CD4-positive, alpha-beta T cell treated with Interferon gamma for 1 hour (primary cell): ENCODE measurements at regions not wholly inside any gene's neighbourhood (a gene's known extent, or its start where the extent isn't known, plus 50 kb on each side); places are given as distances from the start of the nearest gene placed in this dataset.

Experiments
- DNase-seq: peaks from one replicate; pipeline ENCODE4 v3.0.0-alpha.2; 2020

DNA sequence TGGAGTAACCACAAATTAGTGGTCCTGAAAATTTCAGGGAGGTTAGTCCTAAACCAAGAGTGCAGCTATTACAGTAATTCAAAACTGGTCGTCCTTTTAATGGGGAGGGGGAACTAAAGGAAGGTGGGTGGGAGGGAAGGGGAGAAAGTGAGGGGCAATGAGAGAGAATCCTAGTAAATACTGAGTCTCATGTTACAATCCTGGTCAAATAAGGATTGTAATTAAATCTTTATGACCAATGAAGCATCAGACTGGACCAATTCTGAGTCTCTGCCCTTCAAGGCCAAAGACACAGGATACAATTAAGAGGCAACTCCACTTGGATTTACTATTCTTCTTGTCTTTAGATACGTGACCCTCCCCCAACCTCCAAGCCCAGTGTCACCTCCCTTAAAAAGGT is 262.9 kb downstream of the BCL11A start:
- DNase-seq, result no peak

DNA sequence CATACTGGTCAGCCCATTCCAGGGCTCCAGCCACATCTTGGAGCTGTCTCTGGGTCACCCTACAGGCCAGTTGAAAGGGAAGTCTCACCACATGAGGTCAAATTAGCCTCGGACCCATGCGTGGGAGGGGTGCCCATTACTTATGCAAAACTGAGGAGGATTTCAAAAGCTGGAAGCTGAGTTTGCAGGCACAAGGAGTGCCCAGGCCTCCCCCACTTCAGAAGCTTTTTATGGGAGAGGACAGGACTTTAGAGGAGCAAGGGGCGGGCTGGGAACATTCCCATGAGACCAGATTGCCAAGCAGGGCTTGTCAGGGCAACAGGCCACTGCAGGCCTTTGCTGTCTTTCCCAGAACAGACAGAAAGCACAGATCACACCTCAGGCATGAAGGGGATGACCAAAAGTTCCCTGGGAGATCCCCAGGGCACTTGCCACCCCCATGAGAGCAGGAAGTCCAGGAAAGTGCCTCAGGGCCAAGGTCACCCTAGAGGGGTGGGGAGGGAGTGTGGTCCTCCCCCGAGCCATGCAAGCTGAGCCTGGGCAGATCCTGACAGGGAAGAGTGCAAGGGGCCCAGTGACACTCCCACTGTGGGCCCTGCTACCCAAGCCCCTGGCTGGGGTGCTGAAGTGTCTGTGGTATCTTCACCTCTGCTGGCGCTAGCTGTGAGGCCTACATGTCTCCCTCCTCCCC is 267.7 kb downstream of the BCL11A start:
- DNase-seq, result no peak

DNA sequence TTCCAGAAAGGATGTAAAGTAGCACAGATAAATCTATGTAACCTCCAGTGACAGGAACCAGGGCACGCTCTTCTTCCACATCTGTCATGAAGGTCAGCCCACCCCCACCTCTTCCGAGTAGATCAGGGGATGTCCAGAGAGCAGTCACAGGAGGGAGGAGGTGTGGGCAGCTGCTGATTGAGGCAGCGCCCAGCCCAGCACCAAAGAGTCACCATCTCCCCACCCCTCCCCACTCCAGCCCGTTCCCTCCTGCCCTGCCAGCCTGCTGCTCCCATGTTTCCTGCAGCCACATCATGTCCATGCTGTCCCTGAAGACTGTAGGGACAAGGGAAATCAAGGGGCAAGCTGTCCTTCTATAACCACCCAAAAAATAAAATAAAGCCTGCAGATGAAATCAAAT is 269.8 kb downstream of the BCL11A start:
- DNase-seq, result no peak

DNA sequence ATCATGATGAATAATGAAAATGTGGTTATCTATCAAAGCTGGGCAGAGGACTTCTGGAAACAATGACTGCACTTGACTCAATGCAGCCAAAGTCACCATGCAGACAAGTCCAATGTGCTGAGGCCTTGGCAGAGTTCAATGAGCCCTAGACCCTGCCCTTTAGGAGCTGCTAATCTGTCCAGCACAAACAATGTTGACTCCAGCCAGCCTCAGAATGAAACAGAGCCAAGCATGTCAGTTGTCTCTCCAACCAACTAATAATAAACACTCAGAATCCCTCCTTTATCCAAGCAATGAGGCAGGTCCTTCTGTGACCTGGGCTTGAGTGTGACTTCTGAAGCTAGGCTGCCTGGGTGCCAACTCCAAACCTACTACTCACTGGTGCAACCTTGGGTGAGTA is 270.6 kb downstream of the BCL11A start:
- no peak for DNase-seq

DNA sequence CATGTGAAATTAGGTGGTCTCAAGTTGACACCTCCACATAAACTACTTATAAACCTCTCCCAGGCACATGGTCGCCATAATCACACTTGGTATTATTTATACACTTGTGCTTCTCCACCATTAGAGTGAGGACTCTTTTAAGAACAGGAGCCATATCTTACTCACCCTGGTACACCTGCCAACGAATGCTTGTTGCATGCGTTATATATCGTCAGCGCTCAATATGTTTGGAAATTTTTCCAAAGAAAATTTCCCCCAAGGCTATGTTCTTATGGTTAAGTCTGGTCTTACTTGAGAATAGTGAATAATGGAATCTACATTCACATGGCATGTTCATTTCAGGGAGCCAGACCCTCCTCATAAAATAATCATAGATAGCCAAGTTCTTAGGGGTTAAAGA is 271.7 kb downstream of the BCL11A start:
- DNase-seq, result no peak

DNA sequence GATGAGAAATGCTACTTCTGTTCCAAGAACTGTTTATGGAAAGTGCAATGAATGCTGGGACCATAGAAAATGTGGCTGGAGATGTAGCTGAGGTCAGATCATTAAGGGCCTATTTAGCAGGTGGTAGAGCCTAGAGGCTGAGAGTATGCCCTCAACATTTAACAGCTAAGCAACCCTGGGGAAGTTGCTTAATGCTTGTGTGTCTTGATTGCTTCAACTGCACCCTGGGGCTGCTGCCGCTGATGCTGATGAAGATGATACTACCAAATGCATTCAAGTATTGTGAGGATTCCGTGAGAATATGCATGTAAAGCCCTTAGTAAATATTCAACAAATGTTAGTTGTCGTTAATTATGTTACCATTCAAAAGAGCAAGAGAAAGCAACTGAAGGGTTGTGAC is 273.2 kb downstream of the BCL11A start:
- DNase-seq, result no peak

DNA sequence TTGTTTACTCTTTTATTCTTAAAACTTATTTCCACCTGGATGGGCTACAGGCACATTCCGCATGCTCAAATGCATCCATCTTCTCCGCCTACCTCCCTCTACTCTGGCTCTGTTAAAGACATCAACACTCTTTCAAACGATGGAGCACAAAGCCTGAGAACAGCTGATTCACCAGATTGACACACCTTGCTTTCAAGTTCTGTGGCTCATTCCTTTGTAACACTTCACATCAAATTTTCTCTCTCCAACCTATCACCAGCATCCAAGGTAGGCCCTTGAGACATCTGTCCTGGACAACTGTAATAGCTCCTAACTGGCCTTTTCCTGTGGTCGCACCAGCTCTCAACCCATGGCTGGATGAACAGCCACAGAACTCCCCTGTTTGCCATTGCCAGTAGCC is 274.5 kb downstream of the BCL11A start:
- no peak for DNase-seq

DNA sequence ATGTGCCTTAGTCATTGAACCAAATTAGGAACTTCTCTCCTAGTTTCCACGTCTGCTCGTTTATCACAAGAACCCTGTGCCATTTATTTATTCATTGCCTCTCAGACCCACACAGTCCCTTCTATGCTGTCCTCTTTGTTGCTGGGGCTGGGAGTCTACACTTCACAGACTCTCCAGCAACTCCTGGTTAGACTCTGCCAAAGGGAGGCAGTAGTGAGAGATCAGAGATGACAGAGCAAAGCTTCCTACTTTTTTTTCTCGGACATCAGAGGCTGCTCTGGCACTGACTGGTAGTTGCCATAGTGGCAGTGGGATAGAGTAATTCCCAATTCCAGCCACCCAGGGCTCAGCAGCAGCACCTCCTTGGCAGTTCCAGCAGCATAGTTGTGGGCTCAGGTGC is 277.5 kb downstream of the BCL11A start:
- no peak for DNase-seq

DNA sequence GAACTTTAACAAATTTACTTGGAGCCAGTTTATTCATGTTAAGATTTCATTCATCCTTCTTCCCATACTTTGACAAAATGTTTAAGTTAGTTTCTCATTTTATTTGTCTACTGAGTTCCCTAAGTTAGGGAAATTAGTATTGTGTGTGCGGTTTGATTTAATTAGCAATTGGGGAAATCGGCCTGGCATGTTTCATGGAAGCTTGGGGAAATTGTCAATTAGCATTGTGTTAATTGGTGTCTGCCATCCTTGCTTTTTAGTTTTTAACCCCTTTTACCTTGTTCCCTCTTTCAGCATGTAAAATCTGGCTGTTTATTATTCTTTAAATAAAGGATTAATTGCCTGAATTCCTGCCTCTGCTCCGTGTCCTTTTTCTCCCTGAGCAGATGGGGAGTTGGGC is 279.6 kb downstream of the BCL11A start:
- no peak for DNase-seq

DNA sequence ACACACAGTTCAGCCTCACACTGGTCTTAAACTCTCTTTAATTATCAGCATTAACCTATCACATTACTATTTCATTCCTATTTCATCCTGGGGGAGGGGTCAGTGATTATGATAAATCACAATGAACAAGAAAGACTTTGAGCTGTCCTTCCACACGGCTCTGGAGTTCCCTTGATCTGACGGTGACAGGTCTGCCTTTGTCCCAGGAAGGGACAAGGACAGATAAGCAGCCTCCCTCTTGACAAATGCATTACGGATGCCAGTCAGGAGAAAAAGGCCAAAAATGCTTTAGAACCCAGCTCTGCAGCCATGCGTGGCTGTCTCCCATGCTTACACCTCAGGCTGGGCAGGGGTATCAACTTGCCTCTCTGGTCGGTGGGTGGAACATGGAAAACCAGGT is 281.7 kb downstream of the BCL11A start:
- no peak for DNase-seq

DNA sequence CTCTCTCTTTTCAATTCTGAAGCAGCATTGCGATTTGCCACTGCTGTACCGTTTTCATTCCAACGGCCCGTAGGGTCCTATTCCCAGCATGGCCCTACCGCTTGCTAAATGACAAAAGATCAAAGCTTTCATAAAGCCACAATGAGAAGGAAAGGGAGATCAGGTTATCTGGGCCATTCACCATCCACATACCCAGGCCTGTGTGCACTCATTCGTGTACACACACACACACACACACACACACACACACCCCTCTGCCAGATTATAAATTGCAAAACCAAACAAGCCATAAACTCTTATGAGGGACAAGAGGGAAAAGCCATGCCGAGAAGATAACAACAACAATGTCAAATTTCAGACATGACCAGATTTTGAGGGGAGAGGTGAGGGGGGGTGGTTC is 282.3 kb downstream of the BCL11A start:
- no peak for DNase-seq

DNA sequence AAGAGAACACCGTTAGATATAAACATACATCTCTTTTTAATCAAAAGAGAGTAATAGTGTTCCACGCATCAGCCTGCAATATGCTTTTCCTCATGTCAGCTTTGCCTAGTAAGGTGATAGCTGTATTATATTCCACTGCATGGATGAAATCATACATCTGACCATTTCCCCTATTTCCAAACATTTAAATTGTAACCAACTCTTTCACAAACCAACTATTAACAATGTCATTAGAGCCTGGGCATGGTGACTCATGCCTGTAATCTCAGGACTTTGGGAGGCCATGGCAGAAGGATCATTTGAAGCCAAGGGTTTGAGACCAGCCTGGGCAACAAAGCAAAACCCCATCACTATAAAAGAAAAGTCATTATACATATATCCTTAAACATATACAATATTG is 284.8 kb downstream of the BCL11A start:
- DNase-seq, result no peak

DNA sequence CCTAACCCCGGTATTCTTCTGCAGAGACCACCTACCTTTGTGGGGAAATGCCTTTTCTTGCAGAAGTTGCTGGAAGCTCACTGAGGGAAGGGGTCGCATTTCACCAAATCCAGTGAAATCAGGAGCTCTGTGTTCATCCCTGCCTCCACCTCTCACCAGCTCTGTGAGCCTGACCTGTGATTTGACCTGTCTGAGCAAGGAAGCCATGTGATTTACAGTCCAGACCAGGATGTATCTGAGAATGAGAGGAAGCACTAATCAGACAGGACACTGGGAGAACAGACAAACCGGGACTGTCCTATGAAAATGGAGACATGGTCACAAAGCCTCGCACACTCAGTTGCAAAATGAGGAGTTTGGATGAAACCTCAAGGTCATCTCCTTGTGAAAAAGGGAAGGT is 285.4 kb downstream of the BCL11A start:
- DNase-seq, result no peak

DNA sequence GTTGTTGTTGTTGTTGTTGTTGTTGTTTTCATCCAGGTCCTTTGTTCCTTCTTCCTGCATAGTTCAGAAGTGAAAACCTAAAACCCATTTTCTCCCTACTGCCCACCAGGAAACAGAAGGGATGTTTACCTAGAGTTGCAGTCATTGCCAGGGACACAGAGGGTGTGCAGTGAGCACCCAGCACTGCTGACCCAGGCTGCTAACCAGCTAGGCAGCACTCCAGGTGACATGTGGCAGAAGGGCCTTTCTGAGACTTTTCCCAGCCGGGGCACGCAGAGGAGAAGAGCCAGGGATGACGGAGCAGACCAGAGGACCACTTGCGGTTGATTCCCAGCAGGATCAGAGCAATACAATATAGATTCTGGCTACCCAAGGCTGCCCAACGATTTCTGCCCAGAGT is 286.3 kb downstream of the BCL11A start:
- no peak for DNase-seq

DNA sequence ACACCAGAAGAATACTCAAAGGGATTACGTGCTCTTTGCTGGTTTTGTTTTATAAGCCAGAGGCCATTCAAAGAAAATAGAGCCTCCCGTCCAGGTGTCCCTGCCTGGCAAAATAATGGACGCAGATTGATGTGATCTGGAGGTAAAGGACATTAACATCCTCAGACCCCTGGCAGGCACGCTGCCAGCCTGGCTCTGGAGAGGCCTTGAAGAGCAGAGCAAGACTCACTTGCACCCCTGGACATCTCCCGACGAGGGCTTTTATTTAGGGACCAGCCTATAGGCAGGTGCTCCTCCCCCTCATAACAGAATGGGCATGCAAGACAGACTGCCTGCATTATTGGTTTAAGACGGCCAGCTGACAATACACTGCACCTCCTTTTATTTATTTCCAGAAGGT is 291.3 kb downstream of the BCL11A start:
- no peak for DNase-seq

DNA sequence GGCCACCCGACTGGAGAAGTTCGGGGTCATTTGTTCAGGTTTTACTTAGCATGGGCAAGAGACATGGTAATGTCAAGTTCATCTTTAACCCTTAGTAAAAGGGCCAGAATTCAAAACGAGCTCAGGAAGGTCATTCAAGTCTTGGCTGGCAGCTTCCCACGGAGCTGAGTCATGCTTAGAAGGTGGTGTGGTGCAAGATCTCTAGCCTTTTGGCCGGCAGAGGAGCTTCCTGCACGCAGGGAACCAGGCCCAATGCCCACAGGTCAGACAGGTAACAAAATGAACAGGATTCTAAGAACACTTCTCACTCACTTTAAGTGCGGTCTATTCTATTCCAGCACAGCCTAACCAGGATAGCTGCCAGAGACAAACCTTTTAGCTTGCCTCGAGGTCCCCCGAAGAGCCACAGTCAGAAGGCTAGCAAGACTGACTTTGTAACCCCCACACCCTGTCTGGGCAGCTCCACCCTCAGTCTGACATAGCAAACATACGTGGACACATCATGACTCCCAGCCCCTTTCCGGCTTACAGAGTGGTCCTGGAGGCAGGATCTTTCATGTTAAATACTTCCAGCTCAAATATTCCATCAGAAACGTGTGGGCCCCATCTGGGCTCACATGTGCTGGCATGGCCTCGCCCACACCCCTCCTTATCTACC is 292.7 kb downstream of the BCL11A start:
- DNase-seq, result no peak

DNA sequence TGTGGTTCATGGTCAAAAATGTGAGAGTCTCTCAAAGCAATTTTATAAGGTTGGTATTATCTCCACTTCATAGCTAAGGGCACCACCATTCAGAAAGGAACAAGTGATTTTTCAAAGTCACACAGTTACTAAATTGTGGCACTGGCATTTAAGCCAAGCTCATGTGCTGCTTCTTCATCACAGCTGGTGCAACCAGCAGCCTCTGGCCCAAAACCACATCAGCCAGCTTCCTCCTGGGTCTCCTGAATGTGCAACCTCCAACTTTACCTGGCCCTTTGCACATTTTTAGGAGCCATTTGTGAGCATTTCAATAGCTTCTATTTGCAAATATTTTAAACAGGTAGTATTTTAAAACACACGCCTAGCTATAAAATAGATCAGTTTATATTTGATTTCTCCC is 293.7 kb downstream of the BCL11A start:
- no peak for DNase-seq

DNA sequence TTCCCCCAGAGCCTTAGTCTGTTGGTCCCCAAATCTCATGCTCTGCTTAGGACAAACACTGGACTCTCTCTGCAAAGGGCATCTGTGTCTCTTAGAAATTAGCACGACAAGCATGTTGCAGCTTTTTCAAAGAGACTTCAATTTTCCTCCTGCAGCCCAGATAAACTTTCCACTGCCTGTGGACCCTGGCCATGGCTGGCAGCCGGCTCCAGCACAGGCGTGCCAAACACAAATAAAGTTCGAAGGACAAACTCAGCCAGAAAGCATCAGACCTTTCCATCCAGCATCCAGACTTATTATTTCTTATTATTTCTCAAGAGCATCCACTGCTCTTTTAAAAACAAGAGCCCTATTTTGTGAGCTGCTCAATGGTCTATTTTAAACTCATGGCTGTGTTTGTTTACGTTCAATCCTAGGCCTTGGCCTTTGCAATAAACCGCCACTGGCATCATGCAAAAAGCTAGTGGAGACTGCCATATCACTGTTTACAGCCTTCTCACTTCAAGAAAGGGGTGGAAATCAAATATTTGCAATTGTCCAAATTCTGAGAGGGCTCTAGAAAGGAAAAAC is 300.8 kb downstream of the BCL11A start:
- no peak for DNase-seq

DNA sequence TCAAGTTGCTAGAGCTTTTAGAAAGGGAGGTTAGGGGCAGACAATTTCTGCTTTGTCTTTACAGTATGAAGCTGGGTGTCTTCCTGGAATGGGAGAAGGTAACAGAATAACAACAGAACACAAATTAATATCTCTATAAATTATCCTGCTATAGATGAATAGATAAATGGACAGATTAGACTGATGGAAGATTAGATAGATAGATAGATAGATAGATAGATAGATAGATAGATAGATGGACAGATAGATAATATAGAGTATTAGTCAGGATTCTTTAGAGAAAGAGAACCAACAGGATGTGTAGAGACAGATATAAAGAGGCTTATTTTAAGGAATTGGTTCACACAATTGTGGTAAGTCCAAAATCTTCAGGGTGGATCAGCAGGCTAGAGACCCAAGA is 302.2 kb downstream of the BCL11A start:
- no peak for DNase-seq

DNA sequence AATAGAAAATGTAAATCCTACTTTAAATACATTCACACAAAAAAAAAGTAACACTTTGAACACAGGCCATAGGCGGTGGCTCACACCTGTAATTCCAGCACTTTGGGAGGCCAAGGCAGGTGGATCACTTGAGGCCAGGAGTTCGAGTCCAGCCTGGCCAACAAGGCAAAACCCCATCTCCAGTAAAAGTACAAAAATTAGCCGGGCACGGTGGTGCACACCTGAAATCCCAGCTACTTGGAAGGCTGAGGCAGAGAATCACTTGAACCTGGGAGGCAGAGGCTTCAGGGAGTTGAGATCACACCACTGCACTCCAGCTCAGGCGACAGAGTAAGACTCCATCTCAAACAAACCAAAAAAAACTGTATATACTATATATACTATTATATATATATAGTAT is 303.6 kb downstream of the BCL11A start:
- DNase-seq, result no peak

DNA sequence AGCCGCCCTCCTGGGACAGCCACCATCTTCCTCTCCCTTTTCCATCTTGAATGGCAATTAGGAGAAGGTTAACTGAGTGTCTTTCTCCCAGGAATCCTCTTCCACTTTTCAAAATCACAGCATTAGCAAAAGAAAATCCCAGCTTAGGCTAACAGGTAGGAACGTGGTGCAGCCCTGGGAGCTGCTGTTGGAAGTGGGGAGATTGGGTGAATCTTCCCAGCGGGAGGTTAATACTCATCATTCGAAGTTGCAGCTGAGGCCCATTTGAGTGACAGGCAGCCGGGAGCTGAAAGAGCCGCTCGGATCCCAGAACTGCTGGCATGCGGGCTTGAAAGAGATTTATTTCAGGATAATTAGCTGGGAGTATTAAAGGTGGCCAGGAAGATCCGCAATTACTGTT is 306.0 kb downstream of the BCL11A start:
- DNase-seq, result no peak

DNA sequence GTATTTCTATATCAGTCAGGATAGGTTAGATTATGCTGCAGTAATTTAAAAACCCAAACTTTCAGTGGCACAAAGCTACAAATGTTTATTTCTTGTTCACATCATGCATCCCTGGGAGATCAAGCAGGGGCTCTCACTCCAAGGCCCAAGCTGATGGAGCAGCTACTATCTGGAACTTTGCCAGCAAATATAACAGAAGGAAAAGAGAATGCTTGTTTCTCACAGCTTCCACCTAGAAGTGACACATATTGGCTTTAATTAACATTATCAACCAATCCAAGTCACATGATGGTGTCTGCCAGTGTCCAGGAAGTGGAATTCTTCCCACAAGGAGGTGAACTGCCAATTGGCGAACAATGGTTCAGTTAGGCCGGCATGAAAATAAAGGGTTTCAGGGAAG is 306.9 kb downstream of the BCL11A start:
- no peak for DNase-seq

DNA sequence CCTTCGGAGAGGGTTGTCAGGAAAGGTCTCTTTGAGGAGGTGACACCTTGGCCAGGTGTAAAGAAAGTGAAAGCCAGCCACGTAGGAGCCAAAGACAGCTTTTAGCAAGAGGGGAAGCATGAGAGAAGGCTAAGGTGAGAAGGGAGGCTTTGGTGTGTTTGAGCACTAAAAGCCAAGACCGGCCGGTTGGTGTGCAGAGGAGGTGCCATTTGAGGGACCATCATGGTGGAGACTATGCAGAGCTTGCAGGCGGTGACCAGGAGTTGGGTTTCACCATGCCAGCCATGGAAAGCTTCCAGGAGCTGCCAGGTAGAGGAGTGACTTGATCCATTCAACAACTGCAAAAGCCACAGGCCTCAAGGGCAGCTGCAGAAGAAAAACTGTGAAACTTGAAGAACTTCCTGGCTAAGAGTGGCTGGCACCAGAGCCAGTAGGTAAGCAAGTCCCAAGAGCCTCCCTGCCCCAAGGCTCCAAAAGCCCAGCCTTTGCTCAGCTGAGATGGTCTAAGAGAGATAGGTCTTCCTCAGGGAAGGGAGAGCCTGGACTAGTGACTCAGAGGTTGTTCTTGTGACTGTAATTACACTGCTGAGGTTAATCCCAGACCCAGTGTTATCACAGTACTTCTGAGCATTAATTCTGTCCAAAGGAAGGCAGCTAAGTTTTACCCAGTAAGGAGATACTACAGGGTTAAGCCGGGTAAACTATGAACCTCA is 319.0 kb downstream of the BCL11A start:
- no peak for DNase-seq

DNA sequence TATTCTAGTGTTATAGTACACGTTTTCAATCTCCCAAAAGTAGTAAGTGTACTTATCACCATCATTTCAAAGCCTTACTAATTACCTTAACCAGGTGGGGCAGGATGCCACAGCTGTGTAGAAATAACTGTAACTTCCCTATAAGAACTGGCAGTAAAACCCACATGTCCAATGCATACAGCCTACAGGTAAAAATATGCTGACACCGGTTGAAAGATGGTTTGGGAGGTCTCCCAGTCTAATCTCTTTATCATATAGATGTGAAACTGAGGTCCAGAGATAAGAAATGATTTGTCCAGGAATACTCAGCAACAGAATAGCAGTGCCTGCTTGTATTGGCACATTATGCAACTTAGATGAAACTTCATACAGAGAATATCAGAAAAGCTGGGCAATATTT is 322.9 kb downstream of the BCL11A start:
- DNase-seq, result no peak
